Skin epidermis (tissue), 12 donors: ENCODE measurements at regions not wholly inside any gene's neighbourhood (a gene's known extent, or its start where the extent isn't known, plus 50 kb on each side); places are given as distances from the start of the nearest gene placed in this dataset.
"Not testable (repeated sequence)": the region's sequence is repeated elsewhere in the genome, so short reads cannot be mapped to it uniquely, and the experiment has no call there.

Experiments
- H3K27ac ChIP-seq, 21 experiments: fragments of 200-600 bp; sonication (generic) in 11 of 21; one replicate each; pipeline ENCODE4 v1.5.0; 2020; ENCODE audit warnings: mild to moderate bottlenecking in 3 of 21, inconsistent platforms in 2 of 21, moderate library complexity in 2 of 21
- H3K4me3 ChIP-seq, 7 experiments: fragments of 200-600 bp; sonication (generic) in 2 of 7; one replicate each; pipeline ENCODE4 v1.5.0; 2020; ENCODE audit warnings: inconsistent platforms in 2 of 7, mild to moderate bottlenecking in 2 of 7, moderate library complexity in 1 of 7

GRCh38 chr2:187676050-187676449 is 121.8 kb upstream of the TFPI start:
- not testable (repeated sequence) for H3K27ac ChIP-seq, H3K4me3 ChIP-seq

- no peak overlapping the region for H3K27ac ChIP-seq
- H3K4me3 ChIP-seq = no peak overlapping the region
Measured at GRCh38 chr2:187679454-187679853, 125.2 kb upstream of the TFPI start.

GRCh38 chr2:187684174-187684573 is 129.9 kb upstream of the TFPI start:
- Histone ChIP-seq H3K4me3 (no peak overlapping the region), H3K27ac (no peak overlapping the region)

GRCh38 chr2:187686416-187687024 is 132.3 kb upstream of the TFPI start:
- H3K4me3 ChIP-seq = no peak overlapping the region
- no peak overlapping the region for H3K27ac ChIP-seq

GRCh38 chr2:187687585-187687984 is 133.3 kb upstream of the TFPI start:
- Histone ChIP-seq H3K27ac (no peak overlapping the region), H3K4me3 (no peak overlapping the region)

- Histone ChIP-seq H3K4me3 (no peak overlapping the region), H3K27ac (no peak overlapping the region)
Measured at GRCh38 chr2:187689372-187689771, 135.1 kb upstream of the TFPI start.

GRCh38 chr2:187693923-187694322 is 139.7 kb upstream of the TFPI start:
- no peak overlapping the region for H3K4me3 ChIP-seq
- no peak overlapping the region for H3K27ac ChIP-seq

- H3K27ac ChIP-seq = not testable (repeated sequence)
Measured at GRCh38 chr2:187696644-187697043, 142.4 kb upstream of the TFPI start.

GRCh38 chr2:187698374-187699110 is 144.3 kb upstream of the TFPI start:
- Histone ChIP-seq H3K27ac (no peak overlapping the region), H3K4me3 (no peak overlapping the region)

More at GRCh38 chr2:187696644-187697043, 142.4 kb upstream of the TFPI start:
- not testable (repeated sequence) for H3K4me3 ChIP-seq

- H3K27ac ChIP-seq = no peak overlapping the region
- H3K4me3 ChIP-seq = no peak overlapping the region
Measured at GRCh38 chr2:187702157-187702556, 147.9 kb upstream of the TFPI start.

GRCh38 chr2:187708272-187708671 is 154.0 kb upstream of the TFPI start:
- Histone ChIP-seq H3K27ac (no peak overlapping the region), H3K4me3 (no peak overlapping the region)

- Histone ChIP-seq H3K4me3 (no peak overlapping the region), H3K27ac (no peak overlapping the region)
Measured at GRCh38 chr2:187709065-187709464, 154.8 kb upstream of the TFPI start.

GRCh38 chr2:187710791-187711521 is 156.7 kb upstream of the TFPI start:
- no peak overlapping the region for H3K27ac ChIP-seq
- no peak overlapping the region for H3K4me3 ChIP-seq

GRCh38 chr2:187715590-187715989 is 161.4 kb upstream of the TFPI start:
- Histone ChIP-seq H3K27ac (no peak overlapping the region), H3K4me3 (no peak overlapping the region)

- Histone ChIP-seq H3K27ac (no peak overlapping the region), H3K4me3 (no peak overlapping the region)
Measured at GRCh38 chr2:187716301-187716700, 162.1 kb upstream of the TFPI start.

- H3K4me3 ChIP-seq = no peak overlapping the region
- H3K27ac ChIP-seq = no peak overlapping the region
Measured at GRCh38 chr2:187718092-187718491, 163.9 kb upstream of the TFPI start.

GRCh38 chr2:187719510-187719909 is 165.3 kb upstream of the TFPI start:
- Histone ChIP-seq H3K4me3 (no peak overlapping the region), H3K27ac (no peak overlapping the region)

- no peak overlapping the region for H3K4me3 ChIP-seq
- no peak overlapping the region for H3K27ac ChIP-seq
Measured at GRCh38 chr2:187748958-187749357, 194.7 kb upstream of the TFPI start.

- no peak overlapping the region for H3K4me3 ChIP-seq
- no peak overlapping the region for H3K27ac ChIP-seq
Measured at GRCh38 chr2:187749804-187750431, 195.7 kb upstream of the TFPI start.

- Histone ChIP-seq H3K27ac (no peak overlapping the region), H3K4me3 (no peak overlapping the region)
Measured at GRCh38 chr2:187768995-187769394, 214.8 kb upstream of the TFPI start.

- Histone ChIP-seq H3K4me3 (no peak overlapping the region), H3K27ac (no peak overlapping the region)
Measured at GRCh38 chr2:187769437-187769836, 215.2 kb upstream of the TFPI start.
